IMR-90 (cell line): ENCODE measurements at regions not wholly inside any gene's neighbourhood (a gene's known extent, or its start where the extent isn't known, plus 50 kb on each side); places are given as distances from the start of the nearest gene placed in this dataset.

ENCODE experiments used
- ATAC-seq: fragments of 200-7000 bp; cut with Tn5 transposase; 2 replicates; pipeline ENCODE4 v1.9.1; 2020; ENCODE audit warnings: low read depth, mild to moderate bottlenecking, moderate library complexity
- BruUV-seq: library from RNA; stranded (reverse); fragments of 400-500 nt; replicated peaks from 2 replicates; lab custom pipeline; 2021; lab: Mats Ljungman, UMichigan
- CTCF ChIA-PET: fragments of 300-600 bp; formaldehyde crosslinking; extraction: SDS; loops from one replicate; lab custom pipeline; 2021; ENCODE audit warnings: antibody characterized with exemption; lab: Yijun Ruan, JAX
- POLR2A ChIA-PET: fragments of 300-600 bp; sonication (Branson Sonifier 250); formaldehyde crosslinking; loops from one replicate; lab custom pipeline; 2022; ENCODE audit warnings: antibody characterized with exemption; ENCODE audit not compliant: unreplicated experiment; lab: Charles Lee
- DNase-seq: peaks from one replicate; pipeline ENCODE4 v3.0.0; 2013
- H2AFZ ChIP-seq: replicated peaks from 2 replicates; pipeline ENCODE3; 2013; ENCODE audit warnings: low read length, mild to moderate bottlenecking; ENCODE audit not compliant: poor library complexity
- H2AK5ac ChIP-seq: 2 replicates; pipeline ENCODE4 v1.6.1; 2013; ENCODE audit warnings: low read depth, low read length, inconsistent platforms
- H2AK9ac ChIP-seq: replicated peaks from 2 replicates; pipeline ENCODE3; 2013; ENCODE audit warnings: mild to moderate bottlenecking, low read depth, low read length, moderate library complexity; ENCODE audit not compliant: poor library complexity
- H2BK120ac ChIP-seq: 2 replicates; pipeline ENCODE4 v1.6.1; 2013; ENCODE audit warnings: low read depth, low read length, inconsistent platforms
- H2BK15ac ChIP-seq: 3 replicates; pipeline ENCODE4 v1.6.1; 2013; ENCODE audit warnings: low read depth, low read length, inconsistent platforms
- H2BK20ac ChIP-seq: 2 replicates; pipeline ENCODE4 v1.6.1; 2013; ENCODE audit warnings: low read depth, mild to moderate bottlenecking, inconsistent platforms, low read length, moderate library complexity
- H2BK5ac ChIP-seq: 2 replicates; pipeline ENCODE4 v1.6.1; 2013; ENCODE audit warnings: mild to moderate bottlenecking, low read depth, low read length, inconsistent platforms; ENCODE audit not compliant: poor library complexity, severe bottlenecking
- H3K14ac ChIP-seq: replicated peaks from 2 replicates; pipeline ENCODE4 v1.6.1; 2013; ENCODE audit warnings: low read depth, low read length, inconsistent platforms
- H3K18ac ChIP-seq: 2 replicates; pipeline ENCODE4 v1.6.1; 2013; ENCODE audit warnings: low read depth, low read length, control low read depth
- H3K23ac ChIP-seq: 2 replicates; pipeline ENCODE4 v1.6.1; 2013; ENCODE audit warnings: low read depth, low read length, inconsistent platforms
- H3K27ac ChIP-seq: 2 replicates; pipeline ENCODE4 v1.5.1; 2013; ENCODE audit warnings: mild to moderate bottlenecking, control low read depth, low read length; ENCODE audit not compliant: insufficient read depth
- H3K27me3 ChIP-seq: 2 replicates; pipeline ENCODE4 v1.6.1; 2013; ENCODE audit warnings: low read length; ENCODE audit not compliant: control insufficient read depth, insufficient read depth
- H3K36me3 ChIP-seq: 2 replicates; pipeline ENCODE4 v1.6.1; 2013; ENCODE audit warnings: low read length, mixed read lengths; ENCODE audit not compliant: control insufficient read depth, insufficient read depth
- H3K4ac ChIP-seq: 2 replicates; pipeline ENCODE4 v1.6.1; 2013; ENCODE audit warnings: low read depth, low read length, inconsistent platforms
- H3K4me1 ChIP-seq: 2 replicates; pipeline ENCODE4 v1.6.1; 2013; ENCODE audit warnings: low read length, mixed read lengths; ENCODE audit not compliant: control insufficient read depth, insufficient read depth
- H3K4me2 ChIP-seq: 2 replicates; pipeline ENCODE4 v1.6.1; 2013; ENCODE audit warnings: low read depth, mild to moderate bottlenecking, control low read depth, low read length, moderate library complexity
- H3K4me3 ChIP-seq: 2 replicates; pipeline ENCODE4 v1.5.1; 2013; ENCODE audit warnings: low read depth, mild to moderate bottlenecking, control low read depth, low read length, moderate library complexity; ENCODE audit not compliant: insufficient read depth
- H3K56ac ChIP-seq: 2 replicates; pipeline ENCODE4 v1.6.1; 2013; ENCODE audit warnings: low read length, inconsistent platforms; ENCODE audit not compliant: insufficient read depth; ENCODE audit errors: extremely low read depth
- H3K79me1 ChIP-seq, 2 experiments: 2 replicates each; pipeline ENCODE4 v1.6.1; 2013; ENCODE audit warnings: low read length in 2 of 2, inconsistent platforms in 1 of 2, low read depth in 1 of 2
- H3K9ac ChIP-seq: 2 replicates; pipeline ENCODE4 v1.6.1; 2013; ENCODE audit warnings: low read depth, low read length, control low read depth
- H3K9me1 ChIP-seq: 2 replicates; pipeline ENCODE4 v1.6.1; 2013; ENCODE audit warnings: low read length, inconsistent platforms; ENCODE audit not compliant: insufficient read depth
- H3K9me3 ChIP-seq: 2 replicates; pipeline ENCODE4 v1.6.1; 2013; ENCODE audit warnings: low read length; ENCODE audit not compliant: control insufficient read depth, insufficient read depth
- H4K20me1 ChIP-seq: 2 replicates; pipeline ENCODE4 v1.6.1; 2013; ENCODE audit warnings: low read length, inconsistent platforms; ENCODE audit not compliant: insufficient read depth
- H4K5ac ChIP-seq: 2 replicates; pipeline ENCODE4 v1.6.1; 2013; ENCODE audit warnings: mild to moderate bottlenecking, low read depth, low read length, control low read depth
- H4K8ac ChIP-seq, 2 experiments: 2 replicates each; pipeline ENCODE4 v1.6.1; 2013; ENCODE audit warnings: low read depth in 2 of 2, low read length in 2 of 2, control low read depth in 1 of 2, inconsistent platforms in 1 of 2
- H4K91ac ChIP-seq: 2 replicates; pipeline ENCODE4 v1.6.1; 2013; ENCODE audit warnings: low read depth, low read length, inconsistent platforms; ENCODE audit not compliant: insufficient read depth
- FOS ChIP-seq: fragments of 150-350 bp; IDR thresholded peaks from 2 replicates; pipeline ENCODE4 v1.6.1; 2016; ENCODE audit warnings: low read depth, low read length
- SMC3 ChIP-seq: fragments of 150-350 bp; IDR thresholded peaks from 2 replicates; pipeline ENCODE4 v1.6.1; 2016; ENCODE audit warnings: low read depth, mild to moderate bottlenecking, antibody characterized with exemption, low read length, moderate library complexity
- WGBS, 2 experiments: methylation state at CpG; one replicate each; pipeline versions ENCODE4 v1.1.5 to v1.1.7; 2013; ENCODE audit warnings: missing lambda C conversion rate in 2 of 2; ENCODE audit not compliant: insufficient read length in 1 of 2; ENCODE audit errors: extremely low coverage in 2 of 2; 5-methylcytosine and 5-hydroxymethylcytosine counted together
- dilution Hi-C: fragments of 300-500 bp; cut with HindIII; formaldehyde crosslinking; loops from one replicate; pipeline ENCODE4 v1.14.3; 2018; ENCODE audit warnings: low sequenced_read_pairs; ENCODE audit not compliant: unreplicated experiment
- in situ Hi-C: fragments of 300-500 bp; cut with MboI; formaldehyde crosslinking; loops from 3 replicates; pipeline ENCODE4 v1.14.3; 2019; ENCODE audit warnings: low sequenced_read_pairs, inconsistent platforms, mixed read lengths
- intact Hi-C: fragments of 100-400 bp; cut with micrococcal nuclease; formaldehyde crosslinking; loops from 2 replicates; pipeline ENCODE4 v1.10.0; 2022

DNA sequence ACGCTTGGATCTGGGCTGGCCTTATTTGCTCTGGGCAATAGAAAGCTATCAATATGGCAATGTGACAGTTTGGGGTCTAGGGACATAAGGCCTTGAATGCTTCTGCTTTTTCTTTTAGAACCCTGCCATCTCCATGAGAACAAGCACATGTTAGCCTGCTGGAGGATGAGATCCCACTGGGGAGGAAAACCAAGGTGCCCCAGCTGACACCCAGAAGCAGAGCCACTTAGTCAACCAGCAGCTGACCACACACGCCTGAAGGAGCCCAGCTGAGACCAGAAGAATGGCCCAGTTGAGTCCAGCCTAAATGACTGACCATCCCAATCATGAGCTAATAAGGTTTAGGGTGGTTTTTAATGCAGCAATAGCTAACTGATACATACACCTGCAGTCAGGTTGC is 171.2 kb downstream of the AHSP start:
- no CpG with 5 or more reads among the region's 2 CpGs for WGBS, 2 experiments
- no peak overlapping the region for H2BK15ac ChIP-seq
- no peak overlapping the region for H3K23ac ChIP-seq
- peaks cover 3% of the 10 kb centered on the region; the same call in 1 of the 2 replicates for H3K36me3 ChIP-seq
- ChIA-PET CTCF (no interaction called here), POLR2A (no interaction called here)
- H3K9me1 ChIP-seq = peaks cover 4% of the 10 kb centered on the region
- no peak overlapping the region for H3K4me2 ChIP-seq
- H3K18ac ChIP-seq = no peak overlapping the region
- H2BK5ac ChIP-seq = no peak overlapping the region
- DNase-seq (no peak), ATAC-seq (no peak)
- H2AFZ ChIP-seq = no peak overlapping the region
- H3K14ac ChIP-seq = no peak overlapping the region
- TF ChIP-seq SMC3 = no peak
- TF ChIP-seq FOS = no peak
- H3K9me3 ChIP-seq = no peaks in the 10 kb centered on the region
- H2AK5ac ChIP-seq = no peak overlapping the region
- no peak overlapping the region for H2BK20ac ChIP-seq
- in situ Hi-C loops (no loop called here), dilution Hi-C loops (no loop called here), intact Hi-C loops (loop anchor here (5.0 to 10.0 kb wide), 2 partner anchors 484 to 747 kb away; partner anchors contain the start of genes PYDC1 and TRIM72)
- H4K8ac ChIP-seq = no peak overlapping the region
- BruUV-seq = no TSS peak
- H3K27ac ChIP-seq = no peak overlapping the region
- H3K4me1 ChIP-seq = no peaks in the 10 kb centered on the region
- H3K9ac ChIP-seq = no peak overlapping the region
- H4K91ac ChIP-seq = no peak overlapping the region
- no peaks in the 10 kb centered on the region; the same call in 1 of the 2 replicates for H3K27me3 ChIP-seq
- no peaks in the 10 kb centered on the region for H4K20me1 ChIP-seq
- H3K4me3 ChIP-seq = no peak overlapping the region
- no peak overlapping the region for H3K4ac ChIP-seq
- H3K56ac ChIP-seq = no peak overlapping the region
- no peak overlapping the region for H2AK9ac ChIP-seq
- no peak overlapping the region for H2BK120ac ChIP-seq
- H4K5ac ChIP-seq = no peak overlapping the region
- H3K79me1 ChIP-seq = peaks cover 3 to 10% of the 10 kb centered on the region in 2 experiments; a peak in 3 of 4 replicates
